HG03159 (cell line): ENCODE measurements at regions not wholly inside any gene's neighbourhood (a gene's known extent, or its start where the extent isn't known, plus 50 kb on each side); places are given as distances from the start of the nearest gene placed in this dataset.

ENCODE experiments used
- ATAC-seq: cut with Tn5 transposase; IDR thresholded peaks from one replicate; pipeline ENCODE4 v1.9.1; 2021; ENCODE audit warnings: mild to moderate bottlenecking, moderate library complexity; ENCODE audit not compliant: unreplicated experiment

- no peak for ATAC-seq
Observed at GRCh38 chr15:70217226-70218160, 119.8 kb upstream of the TLE3 start.

DNA sequence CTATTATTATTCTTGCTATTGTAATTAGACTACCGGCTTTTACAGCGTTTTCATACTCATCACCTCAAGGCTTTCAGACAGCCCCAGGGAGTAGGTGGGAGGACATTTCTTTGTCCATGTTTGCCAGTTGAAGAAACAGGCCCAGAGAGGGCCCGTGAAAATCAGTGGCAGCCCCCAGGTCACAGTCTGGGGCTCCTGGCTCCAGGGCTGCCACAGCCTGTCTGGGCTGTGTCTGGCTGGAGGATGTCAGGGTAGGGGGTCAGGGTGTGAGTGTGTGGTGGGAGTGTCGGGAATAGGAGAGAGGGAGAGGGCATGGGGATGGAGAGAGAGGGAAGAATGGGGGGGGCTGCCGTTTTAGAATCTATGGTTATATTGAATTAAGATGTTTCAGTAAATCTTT is 118.2 kb upstream of the TLE3 start:
- ATAC-seq = no peak

- no peak for ATAC-seq
Observed at GRCh38 chr15:70214941-70215635, 117.4 kb upstream of the TLE3 start.

DNA sequence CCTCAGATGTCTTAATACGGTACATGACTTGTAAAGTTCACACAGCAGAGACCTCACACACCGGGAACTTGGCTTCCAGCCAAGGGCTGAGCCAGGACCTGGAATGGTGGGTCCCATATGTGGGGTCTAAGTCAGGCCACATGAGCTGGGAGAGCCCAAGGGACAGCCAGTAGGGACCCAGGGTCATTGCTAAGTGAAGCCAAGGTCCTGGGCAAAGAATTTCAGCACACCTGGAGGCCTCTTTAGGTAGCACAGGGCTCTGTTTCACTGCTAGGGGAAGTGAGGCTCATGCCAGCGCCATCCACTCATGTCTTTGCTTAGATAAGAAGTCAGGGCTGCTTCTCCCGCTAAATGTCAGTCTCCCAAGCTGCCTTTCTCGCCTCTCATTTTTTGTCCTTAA is 116.6 kb upstream of the TLE3 start:
- no peak for ATAC-seq

DNA sequence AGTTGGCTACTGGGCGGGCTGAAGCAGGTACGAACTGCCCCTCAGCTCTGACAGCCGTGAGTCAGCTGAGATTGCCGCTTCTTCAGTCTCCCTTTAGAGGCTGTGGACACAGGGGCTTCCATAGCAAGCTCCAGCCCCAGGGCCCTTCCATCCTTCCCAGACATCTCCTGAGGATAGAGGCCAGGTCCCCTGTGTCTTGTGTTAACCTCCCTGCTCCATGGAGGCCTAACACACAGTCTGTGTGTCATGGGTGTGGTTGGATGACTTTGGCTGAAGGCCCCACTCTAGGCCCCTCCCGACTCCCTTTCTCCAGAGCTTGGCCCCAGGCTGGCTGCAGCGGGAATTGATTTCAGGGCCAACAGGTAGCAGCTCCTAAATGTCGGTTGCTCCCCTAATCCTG is 116.1 kb upstream of the TLE3 start:
- no peak for ATAC-seq

- no peak for ATAC-seq
Observed at GRCh38 chr15:70212963-70213315, 115.2 kb upstream of the TLE3 start.

DNA sequence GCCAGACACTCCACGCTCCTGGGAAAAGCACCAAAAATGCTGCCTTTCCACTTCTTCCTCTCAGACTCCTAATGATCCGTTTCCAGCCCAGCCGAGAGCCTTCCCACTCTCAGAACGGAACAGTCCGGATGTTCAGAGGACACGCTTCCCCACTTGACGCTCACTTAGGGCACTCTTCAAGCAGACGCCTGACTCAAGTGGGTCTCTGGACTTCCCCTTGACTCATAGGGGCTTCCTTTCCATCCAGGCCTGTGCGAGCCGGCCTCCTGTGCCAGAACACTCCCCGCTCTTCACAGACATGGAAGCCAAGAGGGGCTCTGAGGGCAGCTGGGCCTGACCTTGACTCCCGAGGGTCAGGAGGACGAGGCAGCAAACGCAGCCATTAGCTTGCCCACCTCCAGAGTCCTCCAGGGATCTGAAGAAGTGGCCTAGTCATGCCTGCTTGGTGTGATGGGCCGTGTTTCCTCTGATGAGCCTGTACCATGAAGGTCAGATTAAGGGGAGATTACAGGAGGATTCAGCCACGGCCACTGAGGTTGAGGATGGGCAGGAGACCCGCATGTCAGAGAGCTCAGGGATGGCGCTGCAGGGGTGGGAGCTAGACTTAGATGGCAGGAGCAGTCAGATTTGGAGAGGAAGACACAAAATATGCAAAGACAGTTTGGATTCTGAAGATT is 114.7 kb upstream of the TLE3 start:
- ATAC-seq = no peak

- ATAC-seq = no peak
Observed at GRCh38 chr15:70210528-70210927, 112.8 kb upstream of the TLE3 start.

DNA sequence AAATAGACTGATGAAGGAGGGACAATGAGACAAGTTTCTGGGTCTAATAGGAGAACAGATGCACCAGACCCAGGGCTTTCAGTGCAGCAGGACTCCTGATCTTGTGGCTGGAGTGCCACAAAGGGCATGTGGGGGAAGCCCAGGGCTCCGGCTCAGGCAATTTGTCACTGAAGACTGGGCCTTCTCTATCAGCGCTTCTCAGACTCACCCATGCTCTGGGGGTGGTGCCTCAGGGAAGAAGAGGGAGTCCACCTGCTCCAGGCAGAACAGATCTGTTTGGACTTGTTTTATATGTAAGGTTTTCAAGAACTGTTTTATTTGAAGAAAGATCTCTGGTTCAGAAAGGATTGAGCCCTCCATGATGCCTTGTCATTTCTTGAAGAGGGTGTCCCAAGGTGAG is 112.4 kb upstream of the TLE3 start:
- no peak for ATAC-seq

DNA sequence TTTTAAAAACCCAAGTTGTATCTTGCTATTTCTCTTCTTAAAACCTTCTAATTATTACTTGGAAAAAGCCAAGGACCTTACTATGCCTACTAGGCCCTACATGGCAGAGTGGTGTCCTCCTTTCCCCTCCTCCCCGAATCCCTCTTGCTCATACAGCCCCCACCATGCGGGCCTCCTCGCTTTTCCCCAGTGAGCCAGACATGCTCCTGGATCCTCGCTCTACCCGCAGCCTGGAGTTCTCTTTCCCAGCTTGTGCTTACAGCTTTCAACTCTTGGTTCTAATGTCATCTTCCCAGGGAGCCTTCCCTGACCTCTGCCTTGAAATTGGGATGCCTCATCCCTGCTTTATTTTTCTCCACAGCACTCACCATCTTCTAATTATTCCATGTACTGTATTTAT is 111.8 kb upstream of the TLE3 start:
- ATAC-seq = no peak

DNA sequence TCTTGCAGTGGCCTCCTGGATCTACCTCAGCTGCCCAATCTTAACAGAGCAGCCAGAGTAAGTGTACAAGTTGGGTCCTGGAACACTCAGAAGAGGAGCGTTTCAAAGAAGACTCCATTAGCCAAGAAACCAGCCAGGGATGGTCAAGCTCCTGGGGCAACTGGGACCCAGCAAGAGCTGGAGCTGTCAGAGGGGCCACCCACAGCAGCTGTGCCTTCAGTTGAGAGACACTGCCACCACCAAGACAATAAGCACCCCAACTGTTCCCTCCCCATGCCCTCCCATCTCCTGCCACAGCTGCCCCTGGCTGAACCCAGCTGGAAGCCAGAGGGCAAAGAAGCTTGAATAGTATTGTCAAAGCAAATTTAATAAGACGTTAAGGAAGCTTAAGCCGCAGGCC is 110.6 kb upstream of the TLE3 start:
- ATAC-seq = no peak

DNA sequence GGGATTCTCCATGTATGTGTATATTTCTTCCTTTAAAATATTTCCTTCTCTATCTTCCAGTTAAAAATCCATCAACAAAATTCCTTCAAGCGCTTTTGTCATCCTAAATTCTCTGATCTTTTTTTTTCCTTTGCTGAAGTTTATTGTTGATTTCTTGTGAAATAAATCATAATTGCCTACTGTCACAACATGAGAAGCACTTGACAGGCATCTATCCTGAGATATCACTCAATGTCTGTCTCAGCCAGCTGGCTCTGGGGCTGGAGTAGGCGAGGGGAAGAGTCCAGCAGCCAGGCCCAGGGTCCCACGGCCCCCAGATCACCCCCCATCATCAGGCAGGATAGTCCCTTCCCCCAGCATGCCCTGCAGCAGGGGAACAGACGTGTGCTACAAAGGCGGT is 109.0 kb upstream of the TLE3 start:
- ATAC-seq = no peak

DNA sequence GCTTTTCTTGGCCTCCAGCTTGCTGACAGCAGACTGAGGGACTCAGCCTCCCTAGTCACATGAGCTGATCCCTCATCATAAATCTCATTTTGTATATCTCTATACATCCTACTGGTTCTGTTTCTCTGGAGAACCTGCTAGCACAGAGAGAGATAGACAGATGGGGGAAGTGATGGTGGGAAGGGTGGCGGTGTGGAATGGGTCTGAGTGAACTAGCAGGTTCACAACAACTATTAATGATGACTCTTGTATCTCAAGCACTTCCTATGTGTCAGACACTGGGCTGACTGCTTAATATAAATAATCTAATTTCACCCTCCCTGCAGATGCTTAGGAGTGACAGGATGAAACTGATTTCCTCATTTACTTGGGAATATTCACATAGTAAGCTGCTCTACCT is 106.9 kb upstream of the TLE3 start:
- no peak for ATAC-seq

DNA sequence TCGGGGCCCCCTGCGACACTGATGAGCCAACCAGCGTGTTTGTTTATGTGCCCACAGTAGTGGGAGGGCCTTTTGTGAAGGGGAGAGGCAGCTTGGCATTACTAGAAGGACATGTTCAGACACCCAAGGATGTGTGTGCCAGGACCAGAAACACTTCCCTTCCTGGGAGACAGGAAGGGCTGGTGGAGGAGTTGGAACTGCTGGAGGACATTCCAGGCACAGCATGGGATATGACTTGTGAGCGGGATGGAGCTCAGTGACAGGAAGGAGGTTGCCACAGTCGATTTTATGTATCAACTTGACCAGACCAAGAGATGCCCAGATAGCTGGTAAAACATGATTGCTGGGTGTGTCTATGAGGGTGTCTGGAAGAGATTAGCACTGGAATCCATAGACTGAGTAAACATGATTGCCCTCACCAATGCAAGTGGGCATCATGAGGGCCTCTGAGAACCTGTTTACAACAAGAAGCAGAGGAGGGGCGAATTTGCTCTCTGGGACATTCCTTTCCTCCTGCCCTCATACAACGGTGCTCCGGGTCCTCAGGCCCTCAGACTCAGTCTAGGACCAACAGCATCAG is 106.4 kb upstream of the TLE3 start:
- no peak for ATAC-seq

- no peak for ATAC-seq
Observed at GRCh38 chr15:70202756-70203155, 105.0 kb upstream of the TLE3 start.

DNA sequence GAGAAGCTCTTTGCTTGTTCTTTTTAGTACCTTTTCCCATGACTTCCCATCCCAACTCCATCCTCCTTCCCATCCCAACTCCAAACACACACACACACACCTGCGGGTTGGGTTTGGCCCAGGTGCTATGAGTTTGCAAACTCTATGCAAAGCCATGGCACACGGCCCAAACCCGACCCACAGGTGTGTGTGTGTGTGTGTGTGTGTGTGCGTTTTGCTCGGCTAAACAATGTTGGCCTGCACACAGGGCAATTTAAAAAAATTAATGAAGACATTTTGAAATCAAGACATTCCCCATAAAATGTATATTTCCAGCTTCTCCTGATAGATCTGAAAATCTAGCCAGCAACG is 103.7 kb upstream of the TLE3 start:
- ATAC-seq = no peak

- ATAC-seq = no peak
Observed at GRCh38 chr15:70200511-70201424, 103.1 kb upstream of the TLE3 start.

- no peak for ATAC-seq
Observed at GRCh38 chr15:70199540-70200410, 102.1 kb upstream of the TLE3 start.

GRCh38 chr15:70199124-70199482 is 101.4 kb upstream of the TLE3 start:
- no peak for ATAC-seq
